HG03108 (cell line): ENCODE measurements at regions not wholly inside any gene's neighbourhood (a gene's known extent, or its start where the extent isn't known, plus 50 kb on each side); places are given as distances from the start of the nearest gene placed in this dataset.

Experiments
- ATAC-seq: cut with Tn5 transposase; IDR thresholded peaks from one replicate; pipeline ENCODE4 v1.9.1; 2021; ENCODE audit warnings: moderate library complexity; ENCODE audit not compliant: unreplicated experiment

DNA sequence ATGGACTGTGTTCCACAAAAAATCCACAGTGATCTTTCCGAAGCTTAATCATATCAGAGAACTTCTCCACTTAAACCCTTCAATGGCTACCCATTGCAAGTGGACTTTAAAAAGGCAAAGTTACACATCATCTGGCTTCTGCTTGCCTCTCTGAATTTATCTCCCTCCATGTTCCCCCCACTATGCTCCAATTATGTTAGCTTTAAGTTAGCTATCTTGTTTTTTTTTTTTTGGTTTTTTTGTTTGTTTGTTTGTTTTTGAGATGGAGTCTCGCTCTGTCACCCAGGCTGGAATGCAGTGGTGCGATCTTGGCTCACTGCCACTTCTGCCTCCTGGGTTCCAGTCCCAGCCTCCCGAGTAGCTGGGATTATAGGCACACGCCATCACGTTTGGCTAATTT, 166.4 kb upstream of the ADGRL2 start:
- no peak for ATAC-seq

DNA sequence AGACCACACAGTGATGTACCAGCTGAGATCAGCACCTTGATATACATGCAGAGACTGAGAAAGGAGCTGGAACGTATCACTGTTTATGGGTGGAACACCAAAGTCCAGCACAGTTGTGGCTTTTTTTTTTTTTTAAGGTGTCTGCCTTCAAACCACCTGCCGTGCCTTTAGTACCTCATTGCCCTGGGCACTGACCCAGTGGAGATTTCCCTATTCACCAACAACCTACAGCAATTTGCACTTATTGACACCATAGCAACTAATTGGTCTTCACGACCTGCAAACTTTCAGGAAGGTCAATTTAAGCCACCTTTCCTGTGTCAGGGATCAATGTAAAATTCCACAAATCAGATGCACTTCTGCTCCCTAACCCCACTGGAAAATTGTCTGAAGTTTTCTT, 181.6 kb upstream of the ADGRL2 start:
- ATAC-seq: no peak

DNA sequence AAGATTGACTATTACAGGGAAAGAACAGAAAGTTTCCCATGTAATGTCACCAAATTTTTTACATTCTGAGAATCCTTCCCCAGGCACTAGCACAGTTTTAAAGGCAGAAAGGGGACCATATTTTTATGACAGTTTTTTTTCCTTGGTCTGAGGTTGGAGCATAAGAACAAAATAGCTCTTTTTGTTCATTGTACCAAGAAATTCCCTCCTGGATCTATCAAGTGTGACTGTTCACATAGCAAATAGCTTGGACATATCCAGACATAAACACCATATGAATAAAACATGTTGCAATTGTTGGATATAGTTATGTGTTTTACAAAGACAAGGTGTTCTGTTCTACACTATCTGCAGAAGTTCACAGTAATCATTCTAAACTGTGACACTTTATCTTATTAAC, 182.4 kb upstream of the ADGRL2 start:
- ATAC-seq: no peak

DNA sequence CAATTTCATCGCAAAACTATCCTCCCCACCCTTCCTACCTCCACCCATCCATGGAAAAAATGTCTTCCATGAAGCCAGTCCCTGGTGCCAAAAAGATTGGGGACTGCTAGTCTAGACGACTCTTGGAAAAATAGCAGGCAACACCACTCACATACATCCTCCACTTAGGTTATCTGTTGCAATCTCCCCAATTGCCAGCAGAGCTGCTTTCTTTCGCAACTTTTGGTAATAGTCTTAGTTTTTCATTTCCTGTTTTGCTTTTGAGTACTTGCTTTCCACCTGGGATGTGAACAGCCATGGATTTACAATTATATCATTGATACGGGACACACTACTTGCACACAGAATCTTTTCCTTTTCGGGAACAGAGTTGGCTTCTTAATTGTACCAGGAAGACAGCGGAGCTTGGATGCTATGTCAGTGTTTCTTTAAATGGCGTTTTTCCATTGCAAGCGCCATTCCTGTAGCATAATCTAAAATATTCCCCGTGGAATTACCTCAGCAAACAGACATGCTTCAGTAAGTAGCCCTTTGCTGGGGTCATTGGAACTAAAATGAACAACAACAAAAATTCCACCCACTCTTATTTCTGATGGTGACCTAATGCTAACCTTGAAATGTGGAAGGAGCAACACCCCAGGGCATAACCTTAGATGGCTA, 183.3 kb upstream of the ADGRL2 start:
- no peak for ATAC-seq

DNA sequence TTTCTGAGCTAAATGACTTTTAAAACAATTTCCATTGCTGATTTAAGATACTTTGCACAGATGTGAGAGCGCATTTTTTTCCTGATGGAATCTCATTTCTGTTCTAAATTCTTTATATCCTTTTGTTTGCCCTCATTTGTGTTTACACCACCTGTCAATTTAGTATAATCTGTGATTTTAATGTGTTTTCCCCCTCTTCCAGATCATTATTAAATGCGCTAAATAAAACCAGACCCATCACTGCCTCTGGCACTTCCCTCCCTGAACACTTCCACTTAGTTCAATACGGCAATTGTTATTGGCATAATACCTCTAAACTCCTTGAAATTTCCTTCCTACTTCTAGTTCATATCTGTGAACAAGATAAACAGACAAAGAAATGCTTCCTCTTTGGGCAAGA, 186.9 kb upstream of the ADGRL2 start:
- ATAC-seq: no peak

DNA sequence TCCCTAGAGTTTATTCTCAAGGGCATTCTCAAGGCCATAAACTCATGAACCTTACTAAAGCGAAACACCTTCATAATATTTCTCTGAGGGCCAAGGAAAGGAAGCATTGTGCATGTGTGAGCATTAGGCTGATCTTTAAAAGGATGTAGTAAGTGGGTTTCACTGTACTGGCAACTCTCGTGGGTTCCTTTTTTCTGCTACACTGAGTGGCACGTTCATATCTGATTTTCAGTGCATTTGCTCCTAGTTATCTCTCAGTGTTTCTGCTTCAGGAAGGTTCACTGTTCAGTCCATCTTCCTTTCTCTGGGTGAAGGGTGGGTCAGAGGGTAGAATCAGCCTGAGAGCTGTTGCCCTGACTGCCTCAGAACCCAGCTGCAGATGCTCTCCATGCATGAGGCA, 192.8 kb upstream of the ADGRL2 start:
- ATAC-seq: no peak

DNA sequence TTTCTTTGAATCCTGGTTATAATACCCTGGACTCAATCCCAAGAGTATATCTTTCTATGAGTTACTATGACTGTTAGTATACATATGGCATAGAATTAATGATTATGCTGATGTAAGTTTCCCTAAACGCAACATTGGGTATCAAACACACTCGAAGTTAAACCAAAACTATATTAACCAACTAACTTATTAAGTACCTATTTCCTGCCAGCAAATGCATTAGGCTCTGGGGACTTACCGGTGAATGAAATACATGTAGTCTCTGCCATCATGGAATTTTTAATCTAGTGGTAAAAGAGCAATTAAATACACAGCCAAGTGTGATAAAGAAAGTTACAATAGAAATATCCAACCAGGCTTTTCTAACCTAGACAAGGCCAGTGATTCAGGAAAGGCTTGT, 193.6 kb upstream of the ADGRL2 start:
- ATAC-seq: no peak

DNA sequence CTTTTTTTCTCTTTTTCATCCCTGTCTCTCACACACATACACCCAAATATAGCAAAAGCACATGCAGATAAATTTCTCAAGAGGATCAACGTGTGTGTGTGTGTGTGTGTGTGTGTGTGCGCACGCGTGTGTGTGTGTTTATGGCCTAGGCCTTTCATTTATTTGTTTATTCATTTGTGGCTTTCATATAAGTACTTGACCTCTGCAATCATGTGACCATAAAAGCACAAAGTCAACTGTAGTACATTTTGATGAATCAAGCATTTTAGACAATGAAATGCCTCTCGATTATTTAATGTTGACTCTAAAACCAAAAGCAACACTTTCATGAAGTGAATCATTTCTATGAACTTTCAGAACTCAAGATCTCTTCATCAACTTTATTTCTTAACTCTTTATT, 194.1 kb upstream of the ADGRL2 start:
- no peak for ATAC-seq

DNA sequence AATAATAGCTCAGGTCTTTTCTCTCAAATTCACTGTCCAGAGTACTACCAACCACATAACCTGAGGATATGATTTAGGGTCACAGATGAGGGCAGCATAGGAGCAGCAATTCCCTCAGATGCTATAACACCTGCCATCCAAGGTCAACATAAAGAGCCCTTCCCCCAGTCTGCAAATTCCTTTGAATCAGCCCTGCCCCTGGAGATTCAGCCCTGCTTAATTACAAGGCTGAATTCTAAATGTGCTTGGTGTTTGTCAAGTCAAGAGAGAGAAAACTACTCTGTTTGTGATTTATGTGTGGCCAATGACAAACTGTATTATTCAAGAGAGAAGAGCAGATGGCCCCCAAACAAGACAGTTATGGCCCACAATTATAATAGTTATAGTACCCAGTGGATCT, 195.7 kb upstream of the ADGRL2 start:
- no peak for ATAC-seq

DNA sequence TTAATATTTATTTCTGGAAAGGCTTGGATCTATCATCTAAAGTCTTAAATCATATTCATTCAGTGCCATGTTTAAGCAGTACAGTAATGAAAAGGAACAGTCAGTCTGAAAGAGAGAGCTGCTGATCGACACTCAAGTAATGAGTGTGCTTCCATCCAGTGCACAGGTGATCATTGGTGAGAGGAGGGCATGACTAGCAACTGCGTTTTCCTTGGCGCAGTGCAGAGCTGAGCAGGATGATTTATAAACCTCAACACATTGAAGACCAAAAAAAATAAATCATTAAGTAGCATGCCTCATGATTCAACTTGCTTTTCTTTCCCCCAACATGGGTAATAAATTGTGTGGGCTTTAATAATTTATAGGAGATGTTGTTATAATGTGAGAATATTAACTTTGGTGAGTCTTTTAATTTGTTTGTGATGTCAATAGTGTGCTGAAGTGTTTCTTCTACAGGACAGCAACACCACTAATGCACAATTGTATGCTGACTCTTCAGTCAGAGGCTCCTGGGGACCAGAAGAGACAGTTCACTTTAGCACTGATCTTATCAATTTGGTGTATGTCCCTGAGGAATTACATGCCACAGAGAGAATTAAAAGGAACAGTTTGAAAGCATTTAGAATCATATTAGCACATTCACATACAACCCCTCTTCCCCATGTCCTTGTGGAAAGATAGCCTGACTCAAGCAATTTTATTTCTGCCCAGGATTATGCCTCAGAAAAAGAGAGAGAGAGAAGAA, 199.7 kb upstream of the ADGRL2 start:
- no peak for ATAC-seq

DNA sequence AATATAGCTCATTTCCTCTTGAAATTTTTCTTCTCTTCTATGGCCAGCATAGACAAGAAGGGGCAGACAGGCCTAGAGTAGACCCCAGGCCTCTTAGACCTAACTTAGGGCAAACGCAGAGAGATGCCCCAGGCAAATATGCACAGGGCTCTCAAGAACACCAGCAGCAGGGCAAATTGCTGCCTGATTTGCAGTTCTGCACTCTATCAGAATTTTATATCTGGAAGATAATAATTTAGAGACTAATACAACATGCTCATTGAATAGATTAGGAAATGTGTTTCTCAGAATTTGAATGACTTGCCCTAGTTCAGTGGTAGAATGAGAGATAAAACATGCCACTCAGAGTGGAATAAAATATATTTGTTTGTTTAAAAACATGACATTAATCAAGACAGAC, 200.4 kb upstream of the ADGRL2 start:
- no peak for ATAC-seq

DNA sequence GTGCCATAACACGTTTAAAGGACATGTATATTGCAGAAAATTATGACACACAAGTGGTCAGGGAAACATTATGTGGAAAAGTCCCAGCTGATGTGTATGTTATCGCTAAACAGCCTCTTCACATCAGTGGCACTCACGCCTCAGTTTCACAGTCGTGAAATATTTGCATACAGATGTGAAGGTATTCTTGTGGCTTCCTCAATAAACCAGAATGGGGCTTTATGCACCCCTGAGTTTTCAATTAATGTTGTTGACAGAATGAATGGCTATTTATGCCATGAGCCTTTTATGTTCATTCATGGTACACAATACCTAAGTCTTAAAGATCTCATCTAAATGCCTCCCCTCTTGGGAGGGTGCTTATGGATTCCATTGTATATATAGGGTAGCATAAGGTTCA, 202.1 kb upstream of the ADGRL2 start:
- ATAC-seq: no peak

DNA sequence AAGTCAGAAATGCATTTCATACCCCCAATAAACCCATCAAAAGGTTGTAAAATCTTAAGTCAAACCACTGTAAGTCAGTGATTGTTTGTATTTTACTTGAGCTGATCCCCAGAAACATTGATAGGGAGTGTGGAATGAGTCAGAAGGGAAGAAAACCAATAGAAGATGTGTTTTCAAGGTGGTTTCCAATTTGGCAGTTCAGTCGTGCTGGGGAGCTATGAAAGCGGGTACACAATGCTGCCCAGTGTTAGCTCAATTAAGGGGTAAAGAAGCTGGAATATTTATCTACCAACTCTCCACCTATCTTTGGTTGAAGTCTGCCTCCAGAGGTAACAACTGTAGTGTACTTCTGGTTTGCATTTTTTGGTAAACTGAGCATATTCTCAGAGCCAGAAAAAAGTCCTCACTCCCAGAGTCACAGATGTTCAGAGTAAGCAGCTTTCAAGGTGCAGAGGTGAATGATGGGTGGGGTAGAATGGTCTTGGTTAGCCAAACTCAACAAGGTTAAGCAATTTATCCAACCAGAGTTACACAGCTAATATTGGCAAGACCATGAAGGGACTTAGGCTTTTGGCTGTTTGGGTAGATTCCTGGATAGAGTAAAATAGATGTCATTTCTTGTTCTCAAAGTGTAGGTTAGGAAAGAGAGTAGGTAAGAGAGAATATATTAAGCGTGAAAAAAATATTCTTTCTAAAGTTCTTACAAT, 202.9 kb upstream of the ADGRL2 start:
- no peak for ATAC-seq

DNA sequence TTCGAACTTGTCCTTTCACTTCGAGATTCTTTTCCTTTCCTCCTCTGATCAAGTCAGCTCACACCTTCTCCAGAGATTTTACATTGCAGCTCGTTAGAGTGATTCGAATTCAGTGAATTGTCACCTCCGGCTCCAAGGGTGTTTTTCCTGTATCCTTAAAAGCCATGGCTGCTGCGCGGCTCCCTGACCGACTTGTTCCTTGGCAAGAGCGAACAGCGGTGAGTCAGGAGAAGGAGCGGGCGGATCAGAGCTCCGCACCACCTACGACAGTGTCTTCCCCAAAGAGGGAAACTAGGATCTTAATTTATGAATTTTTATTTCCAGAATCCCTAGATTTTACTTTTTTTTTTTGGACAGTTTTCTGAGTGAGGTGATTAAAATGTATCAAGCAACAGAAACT, 204.4 kb upstream of the ADGRL2 start:
- ATAC-seq: no peak

DNA sequence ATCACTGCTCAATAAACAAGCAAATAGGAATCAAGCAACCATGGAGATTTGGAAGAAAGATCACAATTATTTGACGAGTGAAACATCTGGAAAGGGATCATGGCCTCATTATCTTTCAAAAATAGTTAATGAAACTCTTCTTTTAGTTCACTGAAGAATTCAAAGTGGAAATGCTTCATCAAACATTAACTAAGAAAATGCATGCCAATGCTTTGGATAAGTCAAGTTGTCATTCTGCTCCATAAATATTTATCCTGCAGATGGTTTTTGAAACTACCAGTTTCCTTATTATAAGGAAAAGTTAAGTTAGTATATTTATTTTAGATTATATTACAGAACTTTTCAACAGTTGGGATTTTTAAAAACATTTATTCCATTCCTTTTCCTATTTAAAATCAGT, 206.5 kb upstream of the ADGRL2 start:
- ATAC-seq: no peak

DNA sequence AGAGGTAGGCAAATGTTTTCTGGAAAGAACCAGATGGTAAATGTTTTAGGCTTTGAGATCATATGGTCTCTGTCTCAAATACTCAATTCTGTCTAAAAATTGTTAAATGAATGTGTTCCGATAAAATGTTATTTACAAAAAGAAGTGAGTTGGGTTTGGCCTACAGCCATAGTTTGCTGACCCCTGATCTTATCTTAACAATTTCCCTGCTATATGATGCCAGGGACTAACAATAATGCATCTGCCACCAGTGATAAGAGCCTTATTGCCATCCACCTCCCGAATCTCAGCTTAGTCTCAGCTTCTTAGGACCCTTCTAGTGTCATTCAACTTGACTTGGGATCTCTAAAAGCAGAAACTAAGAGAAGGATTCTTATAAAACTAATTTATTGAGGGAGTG, 208.5 kb upstream of the ADGRL2 start:
- no peak for ATAC-seq

DNA sequence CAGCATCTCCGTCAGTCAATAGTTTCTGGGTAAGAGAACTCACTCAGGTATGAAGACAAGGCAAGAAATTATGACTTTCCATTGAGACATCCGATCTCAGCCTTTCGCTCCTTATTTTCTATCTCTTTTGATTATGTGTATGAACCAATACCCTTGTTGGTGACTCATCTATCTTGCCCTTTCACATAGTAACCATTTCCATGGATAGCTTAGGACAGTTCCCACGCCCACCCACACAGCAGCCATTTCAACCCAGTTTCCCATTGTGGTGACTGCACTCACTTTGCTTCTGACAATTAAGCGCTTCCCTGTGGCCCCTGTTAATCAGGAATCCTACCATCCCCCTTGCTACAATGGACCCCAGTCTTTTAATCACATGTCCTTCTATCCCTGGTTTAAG, 210.6 kb upstream of the ADGRL2 start:
- ATAC-seq: no peak

DNA sequence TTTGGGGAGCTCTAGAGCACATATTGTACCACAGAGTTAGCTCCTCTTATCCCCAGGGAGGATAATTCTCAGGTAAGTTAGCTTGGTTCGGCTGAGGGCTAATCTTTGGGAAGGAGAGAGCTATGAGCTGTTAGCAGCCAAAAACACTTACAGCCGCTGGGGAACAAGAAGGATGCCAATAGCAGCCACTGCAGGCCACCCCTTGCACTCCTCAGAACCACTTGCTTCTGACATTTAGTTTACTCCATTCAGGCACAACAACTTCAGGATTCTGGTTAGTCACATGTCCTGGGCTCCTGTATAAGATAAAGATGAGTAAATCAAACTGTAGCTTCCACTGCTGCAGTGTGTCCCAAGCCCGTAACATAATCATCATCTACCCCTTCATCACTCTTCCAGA, 212.6 kb upstream of the ADGRL2 start:
- no peak for ATAC-seq

DNA sequence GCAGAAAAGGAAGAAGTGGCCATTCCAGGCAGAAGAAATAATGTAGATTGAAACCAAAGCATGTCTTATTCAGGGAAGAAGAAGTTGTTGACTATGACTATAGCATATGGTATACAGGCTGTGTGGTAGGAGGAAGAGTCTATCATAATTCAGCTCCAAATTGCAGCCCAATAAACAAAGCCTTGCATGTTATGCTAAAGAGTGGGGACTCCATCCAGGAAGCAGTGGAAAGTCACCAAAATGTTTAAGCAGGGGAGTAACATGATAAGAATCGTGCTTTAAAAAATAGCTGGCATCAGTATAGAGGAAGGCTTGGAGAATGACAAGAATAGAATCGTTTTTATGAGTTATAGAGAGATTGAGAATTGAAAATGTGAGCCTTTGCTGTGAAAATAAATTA, 213.3 kb upstream of the ADGRL2 start:
- ATAC-seq: no peak

DNA sequence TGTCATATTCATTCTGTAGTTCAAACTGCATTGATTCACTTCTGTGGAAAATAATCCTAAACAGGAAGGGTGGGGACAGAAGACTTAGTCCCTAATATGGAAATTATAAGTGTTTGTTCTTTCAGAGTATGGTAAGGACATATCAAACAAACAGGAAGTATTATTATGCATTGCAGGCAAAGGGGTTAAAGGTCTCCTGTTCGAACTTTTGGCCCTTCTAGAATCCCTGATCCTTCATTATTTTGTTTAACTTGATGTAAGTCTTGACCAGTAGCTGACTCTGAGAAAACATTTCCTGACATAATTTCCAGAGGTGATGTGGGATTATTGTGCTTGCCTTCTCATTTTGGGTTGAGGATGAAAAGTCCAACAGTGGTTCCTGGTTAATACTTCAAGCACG, 215.4 kb upstream of the ADGRL2 start:
- ATAC-seq: no peak

DNA sequence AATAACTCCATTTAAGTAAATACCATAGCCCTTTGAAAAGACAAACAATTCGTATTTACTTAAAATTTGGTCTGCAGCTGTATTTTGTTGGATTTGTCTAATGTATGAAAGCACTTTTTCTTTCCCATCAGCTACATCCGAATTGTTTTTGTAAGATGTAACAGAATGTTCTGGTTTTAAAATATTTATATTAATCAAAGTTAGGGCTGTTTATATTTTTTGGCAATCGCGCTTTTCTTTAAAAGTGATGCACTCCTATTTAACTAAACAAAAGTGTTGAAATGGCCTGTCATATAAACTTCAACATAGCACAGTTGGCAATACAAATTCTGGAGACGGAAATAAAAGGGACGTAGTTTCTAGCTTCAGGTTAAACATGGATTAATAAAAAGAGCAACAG, 216.3 kb upstream of the ADGRL2 start:
- no peak for ATAC-seq

DNA sequence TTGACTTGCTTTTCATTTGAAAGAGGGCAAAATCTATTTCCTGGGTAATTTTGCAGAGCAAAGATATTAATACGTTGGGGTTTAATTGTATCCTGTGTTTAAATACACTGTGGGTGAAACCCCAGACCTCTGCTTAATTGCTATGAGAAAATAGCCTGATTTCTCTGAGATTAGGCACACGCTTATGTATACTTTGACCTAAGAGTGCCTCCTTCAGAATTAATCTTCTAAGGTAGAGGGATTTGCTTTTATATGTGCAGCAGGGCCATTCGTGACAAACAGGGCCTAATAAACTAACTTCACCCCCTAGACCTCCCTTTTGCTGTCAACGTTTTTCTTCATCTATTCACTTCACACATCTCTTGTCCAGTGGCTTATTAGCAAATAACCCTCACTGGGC, 216.9 kb upstream of the ADGRL2 start:
- no peak for ATAC-seq
